LNCaP clone FGC (cell line): ENCODE measurements at regions not wholly inside any gene's neighbourhood (a gene's known extent, or its start where the extent isn't known, plus 50 kb on each side); places are given as distances from the start of the nearest gene placed in this dataset.

Experiments
- DNase-seq: peaks from one replicate; pipeline ENCODE4 v3.0.0-alpha.2; 2011; ENCODE audit warnings: low read depth
- H3K4me3 ChIP-seq: 2 replicates; pipeline ENCODE4 v1.5.1; 2011; ENCODE audit warnings: mild to moderate bottlenecking, low read depth, low read length, control low read depth
- TF ChIP-seq, protein P1 (sequence below): IDR thresholded peaks from 2 replicates; pipeline ENCODE4 v1.5.1; 2012; ENCODE audit warnings: mild to moderate bottlenecking; ENCODE audit not compliant: control insufficient read depth, insufficient read depth; ENCODE audit errors: extremely low read depth

DNA sequence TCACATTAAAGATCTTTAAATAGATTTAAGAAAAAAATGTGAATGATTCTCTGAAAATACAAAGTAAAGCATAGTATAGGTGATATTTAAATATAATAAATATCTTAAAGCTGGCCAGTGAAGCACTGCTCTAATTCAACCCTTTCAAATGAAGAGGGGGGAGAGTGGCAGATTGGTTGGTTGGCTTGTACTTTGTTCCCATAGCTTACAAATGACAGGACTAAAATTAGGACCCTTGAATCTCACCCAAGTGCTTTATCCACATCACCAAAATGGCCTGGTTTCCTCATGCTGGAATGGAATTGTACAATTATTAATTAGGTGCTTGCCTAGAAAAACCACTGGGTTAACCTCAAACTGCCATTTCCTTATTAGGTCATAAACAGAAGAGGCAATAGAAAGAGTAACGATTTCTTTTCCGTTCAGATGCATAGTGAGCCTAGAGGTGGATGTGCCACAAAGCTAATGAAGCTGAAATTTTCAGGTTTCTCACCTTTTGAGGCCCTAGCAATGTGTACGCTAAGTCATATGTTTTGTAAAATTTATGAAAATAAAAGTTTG lies 354.5 kb upstream of the CDH6 start:
- no peak for DNase-seq
- TF ChIP-seq, protein P1, sequence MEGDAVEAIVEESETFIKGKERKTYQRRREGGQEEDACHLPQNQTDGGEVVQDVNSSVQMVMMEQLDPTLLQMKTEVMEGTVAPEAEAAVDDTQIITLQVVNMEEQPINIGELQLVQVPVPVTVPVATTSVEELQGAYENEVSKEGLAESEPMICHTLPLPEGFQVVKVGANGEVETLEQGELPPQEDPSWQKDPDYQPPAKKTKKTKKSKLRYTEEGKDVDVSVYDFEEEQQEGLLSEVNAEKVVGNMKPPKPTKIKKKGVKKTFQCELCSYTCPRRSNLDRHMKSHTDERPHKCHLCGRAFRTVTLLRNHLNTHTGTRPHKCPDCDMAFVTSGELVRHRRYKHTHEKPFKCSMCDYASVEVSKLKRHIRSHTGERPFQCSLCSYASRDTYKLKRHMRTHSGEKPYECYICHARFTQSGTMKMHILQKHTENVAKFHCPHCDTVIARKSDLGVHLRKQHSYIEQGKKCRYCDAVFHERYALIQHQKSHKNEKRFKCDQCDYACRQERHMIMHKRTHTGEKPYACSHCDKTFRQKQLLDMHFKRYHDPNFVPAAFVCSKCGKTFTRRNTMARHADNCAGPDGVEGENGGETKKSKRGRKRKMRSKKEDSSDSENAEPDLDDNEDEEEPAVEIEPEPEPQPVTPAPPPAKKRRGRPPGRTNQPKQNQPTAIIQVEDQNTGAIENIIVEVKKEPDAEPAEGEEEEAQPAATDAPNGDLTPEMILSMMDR = no peak
- H3K4me3 ChIP-seq = no peak overlapping the region

DNA sequence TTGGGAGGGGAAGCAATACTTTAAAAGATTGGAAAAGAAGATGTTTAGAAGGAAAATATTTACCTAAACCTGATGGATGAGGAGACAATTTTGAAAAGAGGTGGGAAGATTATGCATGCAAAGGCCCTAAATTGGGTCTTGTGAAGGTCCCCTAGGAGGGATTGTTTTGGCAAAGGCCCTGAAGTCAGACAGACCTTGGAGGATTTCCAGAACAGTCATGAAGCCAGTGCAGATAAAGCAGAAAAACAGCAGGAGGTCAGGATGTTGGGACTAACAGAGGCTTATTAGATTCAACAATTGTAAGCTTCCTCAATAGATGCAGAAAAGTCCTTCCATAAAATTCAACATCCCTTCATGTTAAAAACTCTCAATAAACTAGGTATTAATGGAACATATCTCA lies 361.0 kb upstream of the CDH6 start:
- no peak overlapping the region for H3K4me3 ChIP-seq
- TF ChIP-seq, protein P1 = no peak
- no peak for DNase-seq

DNA sequence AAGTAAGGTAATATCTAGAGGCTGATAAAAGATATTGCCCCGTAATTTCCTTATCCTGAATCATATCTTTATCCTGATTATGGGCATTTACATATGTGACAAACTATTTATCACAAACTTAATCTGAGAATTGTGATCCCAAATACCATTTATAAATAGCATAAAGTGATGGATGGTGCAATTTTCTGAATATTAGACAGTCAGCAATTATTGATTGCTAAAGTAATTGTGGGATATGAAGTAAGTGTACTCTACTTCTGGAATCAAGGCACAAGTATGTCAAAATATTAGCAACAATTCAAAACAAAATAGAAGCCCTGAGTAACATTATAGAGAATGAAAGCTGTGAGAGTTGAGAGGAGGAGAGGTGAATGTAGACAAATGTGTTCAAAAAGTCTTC lies 361.9 kb upstream of the CDH6 start:
- TF ChIP-seq, protein P1 = no peak
- no peak overlapping the region for H3K4me3 ChIP-seq
- no peak for DNase-seq

DNA sequence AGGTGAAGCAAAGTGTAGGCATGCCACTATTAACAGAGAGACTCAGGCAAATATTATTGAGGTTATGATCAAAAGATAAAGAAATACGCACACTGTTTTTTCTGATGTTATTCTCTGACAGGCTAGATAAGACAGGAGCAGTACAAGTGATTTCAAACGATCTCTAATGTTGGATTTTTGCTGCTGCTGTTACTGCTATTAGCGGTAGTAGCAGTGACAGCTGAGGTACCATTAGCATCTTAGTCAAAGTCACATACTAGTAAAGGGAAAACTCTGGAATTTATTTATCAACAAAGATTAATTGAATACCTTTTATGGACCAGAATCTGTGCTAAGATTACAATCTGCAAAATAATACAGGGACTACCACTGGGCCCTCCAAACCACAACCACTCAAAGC lies 362.4 kb upstream of the CDH6 start:
- H3K4me3 ChIP-seq = no peak overlapping the region
- TF ChIP-seq, protein P1 = no peak
- no peak for DNase-seq

DNA sequence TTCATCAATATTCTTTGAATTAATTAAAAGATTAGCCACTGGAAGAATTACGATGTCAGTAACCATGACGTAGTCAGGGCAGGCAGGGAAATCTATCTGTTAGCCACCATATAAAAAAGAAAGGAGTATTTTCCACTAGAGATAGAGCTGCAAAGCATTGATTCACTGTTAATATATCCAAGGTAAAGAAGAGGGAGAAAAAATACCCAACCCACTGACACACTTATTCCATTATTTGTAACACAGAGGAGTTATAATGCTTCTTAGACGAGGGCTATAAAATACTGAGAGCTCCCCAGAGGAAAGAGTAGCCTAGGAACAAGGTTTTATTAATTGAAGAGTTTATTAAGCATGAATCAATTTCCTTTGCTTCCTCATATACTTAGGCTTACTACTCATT lies 382.2 kb upstream of the CDH6 start:
- no peak overlapping the region for H3K4me3 ChIP-seq
- DNase-seq = no peak
- TF ChIP-seq, protein P1 = no peak

DNA sequence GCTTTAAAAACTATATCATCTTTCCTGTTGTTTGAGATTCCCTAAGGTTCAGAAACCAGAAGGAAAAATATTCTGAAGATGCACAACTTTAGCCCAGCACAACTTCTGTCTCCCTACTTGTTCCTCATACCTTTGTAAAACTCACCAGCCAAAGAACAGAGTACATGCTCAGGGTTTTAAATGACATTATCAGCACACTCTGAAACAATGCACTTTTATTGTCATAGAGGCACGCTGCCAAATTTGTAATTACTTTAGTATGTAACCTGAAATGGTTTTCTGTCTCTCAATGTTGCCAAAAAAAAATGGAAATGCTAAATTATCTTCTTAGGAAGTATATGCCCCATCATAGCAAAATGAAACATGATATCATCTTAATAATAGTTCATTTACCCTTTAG lies 383.6 kb upstream of the CDH6 start:
- peak; percentile 4 for DNase-seq
- no peak overlapping the region for H3K4me3 ChIP-seq
- TF ChIP-seq, protein P1 = no peak

DNA sequence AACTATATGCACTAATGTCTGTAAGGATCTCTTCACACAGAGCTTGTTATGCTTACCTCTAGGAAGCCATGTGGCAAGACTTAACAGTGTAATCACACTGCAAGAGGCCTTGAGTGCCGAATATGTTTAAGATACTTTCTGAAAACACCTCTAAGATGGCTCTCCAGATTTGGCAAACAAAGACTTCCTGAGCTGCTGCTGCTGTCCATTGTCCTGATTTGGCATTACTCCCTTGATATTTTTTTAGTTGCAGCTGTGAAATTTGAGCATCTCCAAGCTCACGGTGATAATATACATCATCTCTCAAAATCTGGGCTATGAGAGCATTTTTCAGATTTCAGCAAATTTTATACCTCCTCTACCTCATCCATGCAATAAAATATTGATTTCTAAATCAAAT lies 384.5 kb upstream of the CDH6 start:
- DNase-seq = peak; percentile 35

More for the DNA sequence above, 384.5 kb upstream of the CDH6 start:
- no peak overlapping the region for H3K4me3 ChIP-seq
- TF ChIP-seq, protein P1 = no peak
